ENCODE measurements at regions not wholly inside any gene's neighbourhood (a gene's known extent, or its start where the extent isn't known, plus 50 kb on each side); places are given as distances from the start of the nearest gene placed in this dataset.
"Not testable (repeated sequence)": the region's sequence is repeated elsewhere in the genome, so short reads cannot be mapped to it uniquely, and the experiment has no call there.

GRCh38 chr1:228669242-228669585 is 66.1 kb upstream of the RHOU start:
- no peak for DNase-seq (ENCODE audit: low spot score)

- not testable (repeated sequence) for DNase-seq (ENCODE audit: low spot score)
Measured at GRCh38 chr1:228681076-228681565, 54.2 kb upstream of the RHOU start.

GRCh38 chr1:228683428-228683827 is 51.9 kb upstream of the RHOU start:
- no peak for DNase-seq (ENCODE audit: low spot score)

- DNase-seq (ENCODE audit: low spot score) = no peak
Measured at GRCh38 chr1:228684607-228685006, 50.7 kb upstream of the RHOU start.

- no peak for DNase-seq (ENCODE audit: low spot score)
Measured at GRCh38 chr1:228685081-228685660, 50.1 kb upstream of the RHOU start.
